Lung (tissue), 11 donors: ENCODE measurements at regions not wholly inside any gene's neighbourhood (a gene's known extent, or its start where the extent isn't known, plus 50 kb on each side); places are given as distances from the start of the nearest gene placed in this dataset.

Experiments used
- ATAC-seq: fragments of 200-7000 bp; cut with Tn5 transposase; one replicate; pipeline ENCODE4 v1.9.1; 2020; ENCODE audit warnings: moderate number of reproducible peaks; ENCODE audit not compliant: insufficient read depth, low FRiP score
- DNase-seq, 3 donors: peaks; one replicate each; pipeline ENCODE4 v3.0.0-alpha.2; 2013 to 2017
- H3K27ac ChIP-seq, 2 donors: one replicate each; pipeline ENCODE4 v1.5.1; 2013; ENCODE audit warnings: mild to moderate bottlenecking in 2 of 2, moderate library complexity in 2 of 2, control low read depth in 1 of 2, inconsistent platforms in 1 of 2, low read depth in 1 of 2, low read length in 1 of 2
- H3K27me3 ChIP-seq, 3 donors: one replicate each; pipeline ENCODE4 v1.5.1; 2013; ENCODE audit warnings: low read length in 2 of 3; ENCODE audit not compliant: control insufficient read depth in 3 of 3, insufficient read depth in 3 of 3
- H3K36me3 ChIP-seq, 4 donors: one replicate each; pipeline ENCODE4 v1.5.1; 2013; ENCODE audit warnings: low read length in 4 of 4, mild to moderate bottlenecking in 1 of 4, moderate library complexity in 1 of 4; ENCODE audit not compliant: control insufficient read depth in 4 of 4, insufficient read depth in 4 of 4
- H3K4me1 ChIP-seq, 5 donors: one replicate each; pipeline ENCODE4 v1.5.1; 2013; ENCODE audit warnings: low read length in 5 of 5, mild to moderate bottlenecking in 2 of 5, moderate library complexity in 1 of 5; ENCODE audit not compliant: control insufficient read depth in 5 of 5, insufficient read depth in 5 of 5
- H3K4me3 ChIP-seq: one replicate; pipeline ENCODE4 v1.5.1; 2013; ENCODE audit warnings: mild to moderate bottlenecking, control low read depth, moderate library complexity
- H3K9ac ChIP-seq, 2 donors: one replicate each; pipeline ENCODE4 v1.5.1; 2013; ENCODE audit warnings: low read length in 2 of 2, control low read depth in 1 of 2; ENCODE audit not compliant: insufficient read depth in 1 of 2
- H3K9me3 ChIP-seq, 4 donors: one replicate each; pipeline ENCODE4 v1.5.1; 2013; ENCODE audit warnings: low read length in 3 of 4, mild to moderate bottlenecking in 1 of 4, moderate library complexity in 1 of 4; ENCODE audit not compliant: control insufficient read depth in 4 of 4, insufficient read depth in 3 of 4
- WGBS, 2 donors: extraction: QIAGEN DNeasy Blood & Tissue Kit; methylation state at CpG; one replicate each; pipeline ENCODE4 v1.1.7; 2013; 5-methylcytosine and 5-hydroxymethylcytosine counted together
- TF ChIP-seq, protein P1 (sequence below): IDR thresholded peaks from 2 replicates; pipeline ENCODE4 v1.5.1; 2012; ENCODE audit warnings: mild to moderate bottlenecking; ENCODE audit errors: control extremely low read depth, extremely low read depth
- donor health status: control.
- donor health status: control.
- donor health status: Bipolar disorder and iron deficiency.
- donor health status: healthy.
- donor health status: DM: yes; HTN: yes; CAD: no.

DNA sequence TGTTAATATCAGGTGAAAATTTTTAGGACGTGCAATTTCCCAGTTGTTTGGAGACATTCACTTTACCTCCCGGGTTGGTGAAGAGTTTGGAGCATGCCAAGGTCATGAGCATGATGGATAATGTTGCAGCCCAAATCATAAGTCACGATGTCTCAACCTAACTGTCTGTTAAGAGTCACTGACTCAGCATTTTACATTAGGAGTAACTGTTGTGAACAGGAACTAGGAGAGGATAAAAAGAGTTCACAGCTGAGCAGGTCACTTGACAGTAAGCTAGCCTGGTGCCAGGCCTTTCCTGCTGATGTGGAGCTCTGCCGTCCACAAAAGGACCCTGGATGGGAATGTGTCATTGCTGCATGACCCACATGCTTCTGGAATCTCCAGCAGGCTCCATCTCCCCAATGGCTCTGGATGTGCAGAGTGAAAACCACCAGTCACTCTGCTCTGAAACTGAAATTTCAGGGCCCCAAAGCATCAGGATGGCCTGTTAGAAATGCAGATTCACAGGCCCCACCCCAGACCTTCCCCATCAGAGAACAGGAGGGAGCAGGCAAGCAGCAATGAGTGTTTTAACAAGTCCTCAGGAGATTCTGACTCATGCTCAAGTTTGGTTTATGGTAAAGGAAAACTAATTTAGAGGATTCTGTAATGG, 371.6 kb upstream of the MAF start:
- no peak overlapping the region for H3K9ac ChIP-seq
- 46 to 59% methylated on average over 4 of the region's 4 CpGs for WGBS, 2 donors
- DNase-seq = no peak
- ATAC-seq = no peak
- peaks cover 0 to 9% (median 0%) of the 10 kb centered on the region in 5 donors for H3K4me1 ChIP-seq
- no peaks in the 10 kb centered on the region for H3K9me3 ChIP-seq
- TF ChIP-seq, protein P1, sequence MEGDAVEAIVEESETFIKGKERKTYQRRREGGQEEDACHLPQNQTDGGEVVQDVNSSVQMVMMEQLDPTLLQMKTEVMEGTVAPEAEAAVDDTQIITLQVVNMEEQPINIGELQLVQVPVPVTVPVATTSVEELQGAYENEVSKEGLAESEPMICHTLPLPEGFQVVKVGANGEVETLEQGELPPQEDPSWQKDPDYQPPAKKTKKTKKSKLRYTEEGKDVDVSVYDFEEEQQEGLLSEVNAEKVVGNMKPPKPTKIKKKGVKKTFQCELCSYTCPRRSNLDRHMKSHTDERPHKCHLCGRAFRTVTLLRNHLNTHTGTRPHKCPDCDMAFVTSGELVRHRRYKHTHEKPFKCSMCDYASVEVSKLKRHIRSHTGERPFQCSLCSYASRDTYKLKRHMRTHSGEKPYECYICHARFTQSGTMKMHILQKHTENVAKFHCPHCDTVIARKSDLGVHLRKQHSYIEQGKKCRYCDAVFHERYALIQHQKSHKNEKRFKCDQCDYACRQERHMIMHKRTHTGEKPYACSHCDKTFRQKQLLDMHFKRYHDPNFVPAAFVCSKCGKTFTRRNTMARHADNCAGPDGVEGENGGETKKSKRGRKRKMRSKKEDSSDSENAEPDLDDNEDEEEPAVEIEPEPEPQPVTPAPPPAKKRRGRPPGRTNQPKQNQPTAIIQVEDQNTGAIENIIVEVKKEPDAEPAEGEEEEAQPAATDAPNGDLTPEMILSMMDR = no peak
- H3K4me3 ChIP-seq = no peak overlapping the region
- no peaks in the 10 kb centered on the region for H3K27me3 ChIP-seq
- no peaks in the 10 kb centered on the region for H3K36me3 ChIP-seq
- H3K27ac ChIP-seq = no peak overlapping the region

DNA sequence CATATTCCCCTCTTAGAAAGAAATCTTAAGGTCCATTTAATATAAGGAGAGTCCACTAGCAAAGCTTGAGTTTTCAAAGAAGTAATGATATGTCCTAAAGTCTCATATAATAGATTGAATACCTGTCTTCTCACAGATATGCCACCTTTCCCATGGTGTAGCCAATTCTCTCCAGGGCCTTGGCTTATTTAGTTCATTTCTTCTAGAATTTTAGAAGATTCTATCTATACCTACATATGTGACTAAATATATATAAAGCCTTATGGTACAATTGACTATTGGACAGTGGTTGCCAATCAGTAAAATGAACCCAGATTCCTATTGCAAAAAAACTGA, 370.7 kb upstream of the MAF start:
- Histone ChIP-seq H3K27ac (no peak overlapping the region), H3K9ac (no peak overlapping the region), H3K4me3 (no peak overlapping the region), H3K4me1 (peaks cover 0 to 9% (median 0%) of the 10 kb centered on the region in 5 donors), H3K9me3 (no peaks in the 10 kb centered on the region), H3K27me3 (no peaks in the 10 kb centered on the region), H3K36me3 (no peaks in the 10 kb centered on the region)
- no peak for DNase-seq
- TF ChIP-seq, protein P1 = no peak
- ATAC-seq = no peak

DNA sequence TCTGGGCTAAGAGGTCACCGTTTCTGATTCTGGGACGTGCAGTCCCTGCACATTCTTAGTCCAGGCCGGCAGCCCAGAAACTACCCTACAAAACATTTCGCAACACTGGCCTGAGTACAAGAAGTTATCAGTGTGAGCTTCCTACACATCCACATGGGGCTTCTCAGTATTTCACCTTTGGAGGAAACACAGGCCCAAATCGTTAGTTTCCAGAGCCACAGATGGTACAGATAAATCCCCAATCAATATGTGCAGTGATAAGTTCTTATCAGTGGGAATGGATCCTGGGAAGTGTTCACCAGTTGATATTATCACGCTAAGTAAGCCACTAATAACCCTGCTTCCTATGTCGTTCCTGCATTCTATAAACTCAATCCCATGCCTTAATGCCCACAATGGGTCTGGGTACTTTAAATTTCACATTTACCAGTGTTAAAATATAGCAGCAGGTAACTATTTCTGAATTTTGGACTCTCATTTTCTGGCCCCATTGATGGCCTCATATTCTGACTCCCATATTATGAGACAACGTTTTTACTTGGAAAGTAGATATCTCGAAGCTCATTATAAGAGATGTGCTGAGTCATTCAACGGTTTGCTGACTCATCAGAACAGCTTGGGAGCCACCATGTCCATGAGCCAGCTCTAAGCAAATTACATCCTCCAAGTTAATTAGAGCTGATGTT, 370.2 kb upstream of the MAF start:
- H3K27me3 ChIP-seq = no peaks in the 10 kb centered on the region
- H3K36me3 ChIP-seq = no peaks in the 10 kb centered on the region
- H3K27ac ChIP-seq = no peak overlapping the region
- TF ChIP-seq, protein P1 = no peak
- no peak overlapping the region for H3K9ac ChIP-seq
- no peaks in the 10 kb centered on the region for H3K9me3 ChIP-seq
- H3K4me3 ChIP-seq = no peak overlapping the region
- DNase-seq (peak; percentile 60 to 91 (median 74)), ATAC-seq (peak; percentile 48)
- 63% methylated on average over 10 of the region's 10 CpGs for WGBS, 2 donors
- H3K4me1 ChIP-seq = peaks cover 0 to 9% (median 0%) of the 10 kb centered on the region in 5 donors
